ENCODE measurements at regions not wholly inside any gene's neighbourhood (a gene's known extent, or its start where the extent isn't known, plus 50 kb on each side); places are given as distances from the start of the nearest gene placed in this dataset.
"Not testable (repeated sequence)": the region's sequence is repeated elsewhere in the genome, so short reads cannot be mapped to it uniquely, and the experiment has no call there.

DNA sequence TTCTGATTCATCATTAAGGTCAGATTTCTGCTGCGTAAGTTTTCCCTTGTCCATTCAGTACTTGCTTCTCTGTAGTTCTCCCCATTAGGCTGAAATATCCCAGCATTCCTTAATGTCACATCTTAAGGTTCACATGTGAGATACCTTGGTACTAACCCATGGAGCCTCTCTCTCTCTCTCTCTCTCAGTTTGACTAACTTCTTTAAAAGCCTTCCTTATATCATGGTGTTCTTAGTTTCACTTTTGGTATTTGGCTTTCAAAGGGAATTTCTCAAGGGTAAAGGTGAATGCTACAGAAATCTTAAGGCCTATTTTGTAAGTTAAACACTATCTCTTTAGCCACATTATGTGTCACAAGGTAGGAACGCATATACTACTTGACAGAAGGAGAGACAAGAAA, 427.3 kb upstream of the ZNF717 start:
- no peak for DNase-seq

GRCh38 chr3:76222201-76222600, 436.9 kb upstream of the ZNF717 start:
- no peak for DNase-seq

DNA sequence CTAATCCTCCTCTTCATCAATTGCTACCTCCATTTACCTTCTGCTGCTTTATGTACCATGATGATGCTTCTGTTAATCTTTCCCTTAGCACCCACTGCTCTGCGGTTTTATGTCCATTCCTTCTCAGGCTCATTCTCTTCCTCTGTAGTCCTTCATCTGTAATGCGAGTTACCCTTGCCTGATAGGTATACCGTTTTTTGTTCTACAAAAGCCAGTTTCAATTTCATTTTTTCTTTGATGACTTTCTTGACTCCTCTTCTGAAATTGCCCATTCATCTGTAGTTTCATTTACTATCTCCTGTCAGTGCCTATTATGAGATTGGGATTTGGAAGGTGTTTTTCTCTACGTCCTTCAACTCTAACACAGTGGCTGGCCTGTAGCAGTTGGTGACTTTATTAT, 445.9 kb upstream of the ZNF717 start:
- no peak for DNase-seq

GRCh38 chr3:76242886-76243753, 457.8 kb upstream of the ZNF717 start:
- no peak for DNase-seq

- DNase-seq = no peak
Observed at GRCh38 chr3:76245073-76245472, 459.7 kb upstream of the ZNF717 start.

DNA sequence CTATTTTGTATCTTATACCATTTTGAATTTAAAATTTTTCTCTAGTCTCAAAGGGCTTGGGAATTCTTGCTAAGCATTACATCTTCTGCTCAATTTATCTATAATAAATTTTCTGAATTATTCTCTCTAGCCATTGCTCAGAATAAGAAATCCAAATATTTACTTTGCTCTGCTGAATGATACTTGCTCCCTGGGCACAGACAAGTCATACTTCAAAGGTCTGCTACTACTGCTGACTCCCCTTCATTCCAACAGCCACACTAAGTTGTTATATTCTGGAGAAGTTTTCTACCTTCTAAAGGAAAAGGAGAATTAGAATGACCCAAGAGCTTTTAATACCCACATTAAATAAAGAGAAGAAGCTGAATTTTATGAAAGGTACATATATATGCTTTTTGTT, 460.3 kb upstream of the ZNF717 start:
- DNase-seq = no peak

- DNase-seq = no peak
Observed at GRCh38 chr3:76264496-76264895, 479.1 kb upstream of the ZNF717 start.

DNA sequence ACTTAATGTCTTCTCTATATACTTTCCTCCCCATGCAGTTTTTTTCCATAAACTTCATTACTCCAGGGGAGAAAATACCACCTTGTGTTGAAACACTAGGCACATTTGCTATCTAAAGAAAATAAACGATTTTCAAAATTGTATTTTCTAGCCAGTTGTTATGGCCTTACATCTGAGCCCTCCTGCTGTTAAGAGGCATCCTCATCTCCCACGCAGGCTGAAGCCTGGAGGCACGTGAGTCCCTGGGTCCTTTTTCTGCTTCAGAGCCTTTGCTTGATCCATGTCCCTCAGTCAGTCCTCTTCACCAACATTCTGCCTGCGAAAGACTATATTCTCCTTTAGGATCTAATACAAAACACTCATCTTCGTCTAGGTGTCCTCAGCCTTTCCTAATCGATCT, 479.6 kb upstream of the ZNF717 start:
- no peak for DNase-seq

- no peak for DNase-seq
Observed at GRCh38 chr3:76266511-76266910, 481.2 kb upstream of the ZNF717 start.

DNA sequence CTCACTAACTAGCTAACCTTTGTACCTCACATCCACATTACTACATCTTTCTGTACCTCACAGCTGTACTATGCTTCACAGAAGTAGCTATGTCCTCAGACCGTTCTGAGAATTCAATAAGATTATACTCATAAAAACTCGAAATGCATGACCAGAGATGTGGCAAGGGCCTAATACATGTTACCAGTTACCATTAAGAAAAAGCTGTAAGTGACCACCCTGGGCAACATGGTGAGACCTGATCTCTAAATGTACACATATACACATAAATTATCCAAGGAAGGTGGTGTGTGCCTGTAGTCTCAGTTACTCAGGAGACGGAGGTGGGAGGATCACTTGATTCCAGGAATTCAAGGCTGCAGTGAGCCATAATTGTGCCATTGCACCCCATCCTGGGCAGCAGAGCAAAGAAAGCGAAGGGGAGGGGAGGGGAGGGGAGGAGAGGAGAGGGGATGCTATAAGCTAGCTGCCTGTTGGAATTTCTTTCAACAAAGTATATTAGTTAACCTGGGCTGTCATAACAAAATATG, 482.6 kb upstream of the ZNF717 start:
- no peak for DNase-seq

DNA sequence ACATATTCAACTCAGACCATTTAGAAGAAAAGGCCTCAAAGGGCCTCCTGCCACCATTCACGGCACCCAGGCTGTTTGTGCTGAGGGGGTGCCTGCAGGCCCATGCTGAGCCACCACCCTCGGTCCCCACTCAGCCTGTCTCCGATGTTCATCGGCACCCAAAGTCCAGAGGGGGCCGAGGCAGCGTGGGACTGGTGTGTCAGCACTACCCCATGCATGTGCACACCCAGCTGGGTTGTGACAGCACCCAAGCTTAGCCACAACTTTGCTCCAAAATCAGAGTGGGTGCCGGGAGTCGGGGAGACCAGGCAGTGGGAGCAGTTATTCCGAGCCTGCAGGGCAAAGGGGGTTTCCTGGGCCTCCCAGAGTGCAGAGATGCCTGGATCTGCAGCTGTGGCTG, 508.5 kb upstream of the ZNF717 start:
- DNase-seq = no peak

GRCh38 chr3:76300746-76301145, 515.4 kb upstream of the ZNF717 start:
- DNase-seq = no peak

GRCh38 chr3:76307556-76307955, 522.2 kb upstream of the ZNF717 start:
- no peak for DNase-seq

GRCh38 chr3:76308541-76308940, 523.2 kb upstream of the ZNF717 start:
- DNase-seq = no peak

GRCh38 chr3:76310089-76310488, 524.7 kb upstream of the ZNF717 start:
- no peak for DNase-seq

GRCh38 chr3:76310667-76311066, 525.3 kb upstream of the ZNF717 start:
- no peak for DNase-seq

DNA sequence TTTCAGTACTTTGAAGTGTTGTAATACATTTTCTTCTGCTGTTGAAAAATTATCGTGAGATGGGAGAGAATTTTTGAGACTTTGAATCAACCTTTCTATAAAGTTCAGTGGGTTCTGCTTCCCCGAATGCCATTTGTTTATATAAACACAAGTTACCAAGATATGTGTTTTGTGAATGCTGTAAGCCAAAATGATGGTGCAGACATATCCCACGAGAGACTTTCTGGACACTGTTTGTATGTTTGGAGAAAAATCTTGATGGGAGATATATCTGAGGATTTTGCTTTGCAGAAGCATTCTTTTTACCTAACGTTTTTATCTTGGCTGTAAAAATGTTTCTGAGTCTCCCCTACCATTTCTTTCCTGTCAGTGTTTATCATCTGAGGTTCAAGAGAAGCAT, 526.6 kb upstream of the ZNF717 start:
- no peak for DNase-seq

DNA sequence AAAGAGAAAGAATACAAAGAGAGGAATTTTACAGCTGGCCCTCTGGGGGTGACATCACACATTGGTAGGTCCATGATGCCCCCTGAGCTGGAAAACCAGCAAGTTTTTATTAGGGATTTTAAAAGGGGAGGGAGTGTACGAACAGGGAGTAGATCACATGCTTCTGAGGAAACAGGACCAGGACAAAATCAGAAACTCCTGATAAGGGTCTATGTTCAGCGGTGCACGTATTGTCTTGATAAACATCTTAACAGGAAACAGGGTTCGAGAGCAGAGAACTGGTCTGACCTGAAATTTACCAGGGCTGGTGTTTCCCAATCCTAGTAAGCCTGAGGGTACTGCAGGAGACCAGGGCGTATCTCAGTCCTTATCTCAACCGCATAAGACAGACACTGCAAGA, 530.6 kb upstream of the ZNF717 start:
- not testable (repeated sequence) for DNase-seq

DNA sequence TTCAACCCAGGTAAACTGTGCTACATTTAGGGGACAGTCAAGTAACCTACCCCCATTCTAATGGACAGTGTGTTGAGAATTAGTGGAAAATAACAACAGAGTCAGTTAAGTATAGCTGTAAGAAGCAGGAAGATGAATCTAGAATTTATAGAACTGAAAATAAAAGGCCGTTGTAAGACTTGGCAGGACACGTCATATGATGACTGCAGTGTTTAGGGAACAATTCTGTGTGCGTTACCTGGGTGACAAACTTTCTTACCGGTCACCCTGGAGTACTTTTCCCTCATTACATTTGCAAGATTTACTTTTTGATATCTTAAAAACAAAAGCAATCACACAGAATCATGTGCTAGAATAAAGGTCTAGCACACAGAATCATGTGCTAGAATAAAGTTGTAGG, 536.3 kb upstream of the ZNF717 start:
- DNase-seq = no peak

GRCh38 chr3:76324101-76324500, 538.8 kb upstream of the ZNF717 start:
- DNase-seq = no peak

DNA sequence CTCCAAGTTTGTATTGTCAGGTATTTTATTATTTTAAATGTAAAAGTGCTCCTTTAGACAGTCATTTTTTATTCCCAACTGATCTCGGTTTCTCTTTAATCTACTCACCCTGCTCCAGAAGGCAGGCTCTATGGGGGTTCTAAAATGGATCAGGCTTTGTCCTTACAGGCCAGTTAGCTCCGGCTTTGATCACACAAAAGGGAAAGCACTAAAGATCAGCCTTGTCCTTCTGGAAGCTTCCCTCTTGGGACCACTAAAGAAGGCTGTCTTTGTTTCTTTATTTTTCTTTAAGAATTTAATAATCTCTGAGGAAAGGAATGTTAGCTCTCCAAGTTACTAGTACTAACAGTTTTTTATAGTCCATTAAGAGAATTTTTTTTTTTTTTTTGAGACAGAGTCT, 560.5 kb upstream of the ZNF717 start:
- no peak for DNase-seq

DNA sequence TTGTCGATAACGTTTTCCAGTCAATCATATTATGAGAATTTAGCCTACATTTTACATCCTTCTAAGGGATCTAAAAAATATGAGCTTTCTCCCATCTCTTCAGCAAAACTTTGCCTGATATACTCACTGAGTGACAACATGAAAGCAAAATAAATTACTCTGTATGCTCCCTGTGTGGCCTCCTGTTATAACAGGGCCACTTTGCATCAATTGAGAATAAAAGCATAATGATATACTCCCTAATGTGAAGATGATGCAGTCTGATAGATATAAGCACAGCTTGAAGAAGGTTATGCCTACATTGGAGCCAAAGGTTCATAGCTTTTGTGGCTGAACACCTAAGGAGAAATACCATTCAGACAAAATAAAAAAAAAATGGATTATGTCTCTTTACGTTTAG, 561.3 kb upstream of the ZNF717 start:
- no peak for DNase-seq

- DNase-seq = no peak
Observed at GRCh38 chr3:76349715-76350480, 564.5 kb upstream of the ZNF717 start.

GRCh38 chr3:76352051-76352450, 566.7 kb upstream of the ZNF717 start:
- DNase-seq = no peak

All from 8988T (cell line).